H9 (cell line): ENCODE measurements at regions not wholly inside any gene's neighbourhood (a gene's known extent, or its start where the extent isn't known, plus 50 kb on each side); places are given as distances from the start of the nearest gene placed in this dataset.

Experiments used
- DNase-seq: peaks from one replicate; pipeline ENCODE4 v3.0.0-alpha.2; 2017
- H2AFZ ChIP-seq: one replicate; pipeline ENCODE4 v1.6.1; 2013; ENCODE audit warnings: mild to moderate bottlenecking, low read length, control low read depth, moderate library complexity
- H2AK5ac ChIP-seq: 2 replicates; pipeline ENCODE4 v1.6.1; 2013; ENCODE audit warnings: low read length, control low read depth, mixed read lengths; ENCODE audit not compliant: insufficient read length
- H2BK120ac ChIP-seq: one replicate; pipeline ENCODE4 v1.6.1; 2013; ENCODE audit warnings: low read depth, mild to moderate bottlenecking, low read length, control low read depth, inconsistent platforms; ENCODE audit not compliant: poor library complexity, severe bottlenecking
- H2BK12ac ChIP-seq: 2 replicates; pipeline ENCODE4 v1.6.1; 2013; ENCODE audit warnings: low read length, control low read depth, mixed read lengths, low read depth; ENCODE audit not compliant: insufficient read length
- H2BK15ac ChIP-seq: 2 replicates; pipeline ENCODE4 v1.6.1; 2013; ENCODE audit warnings: low read depth, low read length, control low read depth
- H2BK20ac ChIP-seq: one replicate; pipeline ENCODE4 v1.6.1; 2013; ENCODE audit warnings: low read depth, mild to moderate bottlenecking, low read length, control low read depth, inconsistent platforms; ENCODE audit not compliant: poor library complexity, severe bottlenecking
- H2BK5ac ChIP-seq: 2 replicates; pipeline ENCODE4 v1.6.1; 2013; ENCODE audit warnings: low read length, control low read depth, mixed read lengths; ENCODE audit not compliant: insufficient read length
- H3K14ac ChIP-seq: 2 replicates; pipeline ENCODE4 v1.6.1; 2013; ENCODE audit warnings: low read length, control low read depth; ENCODE audit not compliant: insufficient read depth
- H3K18ac ChIP-seq: 2 replicates; pipeline ENCODE4 v1.6.1; 2013; ENCODE audit warnings: low read depth, mild to moderate bottlenecking, mixed read lengths, low read length, control low read depth; ENCODE audit not compliant: insufficient read length
- H3K23ac ChIP-seq: 2 replicates; pipeline ENCODE4 v1.6.1; 2013; ENCODE audit warnings: low read length, control low read depth, mixed read lengths, low read depth; ENCODE audit not compliant: insufficient read length
- H3K23me2 ChIP-seq: 2 replicates; pipeline ENCODE4 v1.6.1; 2013; ENCODE audit warnings: low read depth, mild to moderate bottlenecking, mixed read lengths, low read length, control low read depth; ENCODE audit not compliant: insufficient read length, poor library complexity, severe bottlenecking
- H3K27ac ChIP-seq: 2 replicates; pipeline ENCODE4 v1.5.1; 2013; ENCODE audit warnings: low read length, control low read depth, mixed read lengths, low read depth; ENCODE audit not compliant: insufficient read length
- H3K27me3 ChIP-seq: 2 replicates; pipeline ENCODE4 v1.6.1; 2013; ENCODE audit warnings: low read length, control low read depth, inconsistent platforms; ENCODE audit not compliant: insufficient read depth
- H3K4ac ChIP-seq: 2 replicates; pipeline ENCODE4 v1.6.1; 2013; ENCODE audit warnings: low read depth, mild to moderate bottlenecking, control low read depth, inconsistent platforms, low read length, moderate library complexity
- H3K4me1 ChIP-seq: 2 replicates; pipeline ENCODE4 v1.6.1; 2013; ENCODE audit warnings: low read length, control low read depth, inconsistent platforms; ENCODE audit not compliant: insufficient read depth
- H3K4me2 ChIP-seq: 2 replicates; pipeline ENCODE4 v1.6.1; 2013; ENCODE audit warnings: low read length, control low read depth, mixed read lengths; ENCODE audit not compliant: insufficient read length, insufficient read depth
- H3K56ac ChIP-seq: 2 replicates; pipeline ENCODE4 v1.6.1; 2013; ENCODE audit warnings: low read depth, mild to moderate bottlenecking, mixed read lengths, low read length, control low read depth; ENCODE audit not compliant: insufficient read length
- H3K79me1 ChIP-seq: 2 replicates; pipeline ENCODE4 v1.6.1; 2013; ENCODE audit warnings: low read depth, mild to moderate bottlenecking, moderate library complexity, low read length, control low read depth, inconsistent platforms; ENCODE audit not compliant: insufficient read depth, poor library complexity, severe bottlenecking
- H3K79me2 ChIP-seq: 2 replicates; pipeline ENCODE4 v1.6.1; 2013; ENCODE audit warnings: low read length, control low read depth, inconsistent platforms; ENCODE audit not compliant: insufficient read depth
- H3K9ac ChIP-seq: 2 replicates; pipeline ENCODE4 v1.6.1; 2013; ENCODE audit warnings: low read length, control low read depth, mixed read lengths; ENCODE audit not compliant: insufficient read length; ENCODE audit errors: extremely low read depth
- H3K9me3 ChIP-seq: one replicate; pipeline ENCODE4 v1.6.1; 2013; ENCODE audit warnings: low read depth, low read length, inconsistent platforms; ENCODE audit not compliant: control insufficient read depth
- H3T11ph ChIP-seq: one replicate; pipeline ENCODE4 v1.6.1; 2013; ENCODE audit warnings: mild to moderate bottlenecking, low read length, control low read depth, inconsistent platforms
- H4K20me1 ChIP-seq: one replicate; pipeline ENCODE4 v1.6.1; 2013; ENCODE audit not compliant: control insufficient read depth, insufficient read length, insufficient read depth
- H4K5ac ChIP-seq: 2 replicates; pipeline ENCODE4 v1.6.1; 2013; ENCODE audit warnings: low read depth, mild to moderate bottlenecking, mixed read lengths, low read length, control low read depth; ENCODE audit not compliant: insufficient read length
- H4K8ac ChIP-seq: replicated peaks from 2 replicates; pipeline ENCODE4 v1.6.1; 2013; ENCODE audit warnings: low read length, control low read depth, mixed read lengths, low read depth; ENCODE audit not compliant: insufficient read length
- H4K91ac ChIP-seq: 2 replicates; pipeline ENCODE4 v1.6.1; 2013; ENCODE audit warnings: low read depth, mild to moderate bottlenecking, moderate library complexity, mixed read lengths, low read length, control low read depth; ENCODE audit not compliant: insufficient read length
- H3K27ac Mint-ChIP-seq, 3 experiments: 2 replicates in 2 of 3; 3 replicates in 1 of 3; pipeline ENCODE4 v1.8.0; 2020 to 2021; ENCODE audit warnings: mixed read lengths in 3 of 3, mild to moderate bottlenecking in 1 of 3, moderate library complexity in 1 of 3
- H3K27me3 Mint-ChIP-seq: 2 replicates; pipeline ENCODE4 v1.8.0; 2021; ENCODE audit warnings: low read depth, mild to moderate bottlenecking, moderate library complexity, mixed read lengths
- H3K36me3 Mint-ChIP-seq, 3 experiments: 2 replicates in 2 of 3; 3 replicates in 1 of 3; pipeline ENCODE4 v1.8.0; 2020 to 2021; ENCODE audit warnings: low read depth in 3 of 3, mixed read lengths in 3 of 3; ENCODE audit not compliant: insufficient read depth in 1 of 3
- H3K4me1 Mint-ChIP-seq, 2 experiments: 2 replicates each; pipeline ENCODE4 v1.8.0; 2020; ENCODE audit warnings: mixed read lengths in 2 of 2
- H3K4me3 Mint-ChIP-seq, 2 experiments: 2 replicates in 1 of 2; 3 replicates in 1 of 2; pipeline ENCODE4 v1.8.0; 2020 to 2021; ENCODE audit warnings: mild to moderate bottlenecking in 2 of 2, mixed read lengths in 2 of 2, moderate library complexity in 1 of 2
- H3K9me3 Mint-ChIP-seq, 2 experiments: 2 replicates in 1 of 2; 3 replicates in 1 of 2; pipeline ENCODE4 v1.8.0; 2020; ENCODE audit warnings: mild to moderate bottlenecking in 2 of 2, mixed read lengths in 2 of 2, moderate library complexity in 1 of 2
- CTCF ChIP-seq: fragments of 200-600 bp; sonication (generic); conservative IDR thresholded peaks from 3 replicates; pipeline ENCODE4 v1.8.0; 2021; ENCODE audit warnings: antibody characterized with exemption, mild to moderate bottlenecking
- WGBS: extraction: QIAGEN DNeasy Blood & Tissue Kit; methylation state at CpG from one replicate; pipeline ENCODE4 v1.1.7; 2013; ENCODE audit warnings: missing lambda C conversion rate, low lambda C conversion rate, mixed read lengths; ENCODE audit not compliant: insufficient read length; ENCODE audit errors: extremely low coverage; 5-methylcytosine and 5-hydroxymethylcytosine counted together

GRCh38 chr12:67925552-67925951, 63.7 kb upstream of the IFNG-AS1 start:
- H3K27ac ChIP-seq: no peak overlapping the region
- H3K18ac ChIP-seq: no peak overlapping the region
- H3K23ac ChIP-seq: no peak overlapping the region
- no peak for TF ChIP-seq CTCF
- Mint-ChIP-seq H3K27ac (no peak overlapping the region), H3K4me1 (peaks cover 25 to 26% of the 10 kb centered on the region in 2 experiments), H3K27me3 (no peaks in the 10 kb centered on the region; the same call in 1 of the 2 replicates), H3K9me3 (no peaks in the 10 kb centered on the region; a peak in 1 of 5 replicates), H3K4me3 (no peak overlapping the region), H3K36me3 (no peaks in the 10 kb centered on the region)
- H3K14ac ChIP-seq: no peak overlapping the region
- no peak overlapping the region for H2BK120ac ChIP-seq
- H2BK5ac ChIP-seq: no peak overlapping the region
- no peak overlapping the region for H2BK20ac ChIP-seq
- no peaks in the 10 kb centered on the region for H3K79me1 ChIP-seq
- no peak overlapping the region for H3K4me2 ChIP-seq
- no peak overlapping the region for H3K56ac ChIP-seq
- no peaks in the 10 kb centered on the region for H3K27me3 ChIP-seq
- no peak overlapping the region for H2AFZ ChIP-seq
- no peak overlapping the region for H4K91ac ChIP-seq
- no peaks in the 10 kb centered on the region for H3K79me2 ChIP-seq
- H2AK5ac ChIP-seq: no peak overlapping the region
- DNase-seq: no peak
- no peak overlapping the region for H3K9ac ChIP-seq
- no peak overlapping the region for H3T11ph ChIP-seq
- no peak overlapping the region for H4K8ac ChIP-seq
- H2BK15ac ChIP-seq: no peak overlapping the region
- no peaks in the 10 kb centered on the region for H3K9me3 ChIP-seq
- H3K4me1 ChIP-seq: peaks cover 2% of the 10 kb centered on the region; the same call in 1 of the 2 replicates
- H2BK12ac ChIP-seq: no peak overlapping the region
- no peaks in the 10 kb centered on the region for H4K20me1 ChIP-seq
- no peak overlapping the region for H4K5ac ChIP-seq
- no peak overlapping the region for H3K4ac ChIP-seq
- H3K23me2 ChIP-seq: no peaks in the 10 kb centered on the region
- no CpG with 5 or more reads among the region's 3 CpGs for WGBS
